Smooth muscle cell (in vitro differentiated cells): ENCODE measurements at regions not wholly inside any gene's neighbourhood (a gene's known extent, or its start where the extent isn't known, plus 50 kb on each side); places are given as distances from the start of the nearest gene placed in this dataset.

ENCODE experiments used
- DNase-seq: peaks from one replicate; lab custom pipeline; 2025; ENCODE audit not compliant: unreplicated experiment; lab: John Stamatoyannopoulos, UW
- H2AFZ ChIP-seq: fragments of 200-600 bp; sonication (generic); 2 replicates; pipeline ENCODE4 v1.6.0; 2016; ENCODE audit warnings: antibody characterized with exemption, low read depth, mild to moderate bottlenecking
- H3F3A ChIP-seq: fragments of 200-600 bp; sonication (generic); 2 replicates; pipeline ENCODE4 v1.6.0; 2017; ENCODE audit warnings: antibody characterized with exemption, low read depth
- H3K27ac ChIP-seq: fragments of 200-600 bp; sonication (generic); 2 replicates; pipeline ENCODE4 v1.5.1; 2016; ENCODE audit warnings: low read depth, mild to moderate bottlenecking
- H3K27me3 ChIP-seq: fragments of 200-600 bp; sonication (generic); 2 replicates; pipeline ENCODE4 v1.6.1; 2016; ENCODE audit warnings: low read depth, mild to moderate bottlenecking
- H3K36me3 ChIP-seq: fragments of 200-600 bp; sonication (generic); 2 replicates; pipeline ENCODE4 v1.5.1; 2016; ENCODE audit warnings: low read depth
- H3K4me1 ChIP-seq: fragments of 200-600 bp; sonication (generic); 2 replicates; pipeline ENCODE4 v1.5.1; 2016; ENCODE audit warnings: low read depth
- H3K4me2 ChIP-seq: fragments of 200-600 bp; sonication (generic); 2 replicates; pipeline ENCODE4 v1.6.0; 2016; ENCODE audit warnings: mild to moderate bottlenecking
- H3K4me3 ChIP-seq: fragments of 200-600 bp; sonication (generic); 2 replicates; pipeline ENCODE4 v1.5.1; 2016; ENCODE audit warnings: mild to moderate bottlenecking
- H3K79me2 ChIP-seq: fragments of 200-600 bp; sonication (generic); 2 replicates; pipeline ENCODE4 v1.6.0; 2016; ENCODE audit warnings: low read depth, mild to moderate bottlenecking
- H3K9ac ChIP-seq: fragments of 200-600 bp; sonication (generic); 2 replicates; pipeline ENCODE4 v1.6.0; 2016; ENCODE audit warnings: low read depth
- H3K9me3 ChIP-seq: fragments of 200-600 bp; sonication (generic); replicated peaks from 2 replicates; pipeline ENCODE4 v1.5.1; 2016; ENCODE audit warnings: low read depth
- H4K20me1 ChIP-seq: fragments of 200-600 bp; sonication (generic); 2 replicates; pipeline ENCODE4 v1.6.0; 2016; ENCODE audit warnings: low read depth
- CTCF ChIP-seq: fragments of 200-600 bp; sonication (generic); IDR thresholded peaks from 2 replicates; pipeline ENCODE4 v1.5.1; 2017; ENCODE audit warnings: borderline replicate concordance, mild to moderate bottlenecking, antibody characterized with exemption; ENCODE audit not compliant: insufficient read depth, poor library complexity, severe bottlenecking
- WGBS: methylation state at CpG from one replicate; pipeline ENCODE4 v1.1.7; 2016; ENCODE audit warnings: low lambda C conversion rate; 5-methylcytosine and 5-hydroxymethylcytosine counted together

GRCh38 chr22:35154937-35155387, 89.0 kb downstream of the ISX start:
- H3K9ac ChIP-seq: no peak overlapping the region
- H3K79me2 ChIP-seq: no peaks in the 10 kb centered on the region
- 11% methylated on average over 10 of the region's 10 CpGs for WGBS
- no peaks in the 10 kb centered on the region for H3K9me3 ChIP-seq
- no peaks in the 10 kb centered on the region for H4K20me1 ChIP-seq
- H3K4me3 ChIP-seq: no peak overlapping the region
- H3K27me3 ChIP-seq: peaks cover 21% of the 10 kb centered on the region
- DNase-seq: peak; percentile 4
- no peaks in the 10 kb centered on the region for H3K4me1 ChIP-seq
- no peak overlapping the region for H3K27ac ChIP-seq
- H3F3A ChIP-seq: no peaks in the 10 kb centered on the region
- no peaks in the 10 kb centered on the region for H3K36me3 ChIP-seq
- TF ChIP-seq CTCF: peak; percentile 72
- no peak overlapping the region for H2AFZ ChIP-seq
- no peak overlapping the region for H3K4me2 ChIP-seq

- Histone ChIP-seq H3K9ac (no peak overlapping the region), H3F3A (no peaks in the 10 kb centered on the region), H3K4me2 (no peak overlapping the region), H3K36me3 (no peaks in the 10 kb centered on the region), H3K4me3 (no peak overlapping the region), H3K27ac (no peak overlapping the region), H3K79me2 (no peaks in the 10 kb centered on the region), H3K4me1 (no peaks in the 10 kb centered on the region), H3K27me3 (peaks cover 21% of the 10 kb centered on the region), H2AFZ (no peak overlapping the region), H3K9me3 (no peaks in the 10 kb centered on the region), H4K20me1 (no peaks in the 10 kb centered on the region)
- DNase-seq: no peak
- WGBS: 69% methylated on average over 7 of the region's 7 CpGs
- TF ChIP-seq CTCF: no peak
Observed at GRCh38 chr22:35155403-35156025, 89.6 kb downstream of the ISX start.

- no peak for TF ChIP-seq CTCF
- Histone ChIP-seq H3F3A (no peaks in the 10 kb centered on the region), H3K9me3 (no peaks in the 10 kb centered on the region), H3K27ac (no peak overlapping the region), H3K27me3 (peaks cover 13% of the 10 kb centered on the region), H3K4me1 (no peaks in the 10 kb centered on the region), H3K9ac (no peak overlapping the region), H3K79me2 (no peaks in the 10 kb centered on the region), H3K4me2 (no peak overlapping the region), H2AFZ (no peak overlapping the region), H3K36me3 (no peaks in the 10 kb centered on the region), H3K4me3 (no peak overlapping the region), H4K20me1 (no peaks in the 10 kb centered on the region)
- 59% methylated on average over 3 of the region's 3 CpGs for WGBS
- no peak for DNase-seq
Observed at GRCh38 chr22:35156945-35157344, 91.0 kb downstream of the ISX start.

GRCh38 chr22:35158336-35158735, 92.4 kb downstream of the ISX start:
- Histone ChIP-seq H3K9ac (no peak overlapping the region), H2AFZ (no peak overlapping the region), H3F3A (no peaks in the 10 kb centered on the region), H3K4me1 (no peaks in the 10 kb centered on the region), H3K27me3 (peaks cover 8% of the 10 kb centered on the region), H4K20me1 (no peaks in the 10 kb centered on the region), H3K9me3 (no peaks in the 10 kb centered on the region), H3K36me3 (no peaks in the 10 kb centered on the region), H3K4me3 (no peak overlapping the region), H3K27ac (no peak overlapping the region), H3K4me2 (no peak overlapping the region), H3K79me2 (no peaks in the 10 kb centered on the region)
- TF ChIP-seq CTCF: no peak
- DNase-seq: no peak
- WGBS: 85% methylated on average over 7 of the region's 7 CpGs
